GM19467 (cell line): ENCODE measurements at regions not wholly inside any gene's neighbourhood (a gene's known extent, or its start where the extent isn't known, plus 50 kb on each side); places are given as distances from the start of the nearest gene placed in this dataset.
"Not testable (repeated sequence)": the region's sequence is repeated elsewhere in the genome, so short reads cannot be mapped to it uniquely, and the experiment has no call there.

Experiments used
- ATAC-seq: cut with Tn5 transposase; IDR thresholded peaks from one replicate; pipeline ENCODE4 v1.9.1; 2021; ENCODE audit warnings: mild to moderate bottlenecking, moderate library complexity; ENCODE audit not compliant: unreplicated experiment

DNA sequence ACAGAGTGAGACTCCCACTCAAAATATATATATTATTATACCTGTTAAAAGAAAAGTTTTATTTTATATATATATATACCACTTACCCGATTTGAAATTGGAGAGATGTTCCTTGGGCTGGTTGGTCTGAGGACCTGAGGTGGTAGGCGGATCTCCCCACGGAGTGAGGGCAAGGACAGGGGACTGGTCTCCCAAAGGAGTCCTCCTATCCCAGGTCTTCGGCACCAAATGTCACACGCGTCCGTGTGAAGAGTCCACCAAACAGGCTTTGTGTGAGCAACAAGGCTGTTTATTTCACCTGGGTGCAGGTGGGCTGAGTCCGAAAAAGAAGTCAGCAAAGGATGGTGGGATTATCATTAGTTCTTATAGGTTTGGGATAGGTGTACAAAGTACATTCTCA lies 228.2 kb downstream of the COPRS start:
- ATAC-seq: not testable (repeated sequence)

DNA sequence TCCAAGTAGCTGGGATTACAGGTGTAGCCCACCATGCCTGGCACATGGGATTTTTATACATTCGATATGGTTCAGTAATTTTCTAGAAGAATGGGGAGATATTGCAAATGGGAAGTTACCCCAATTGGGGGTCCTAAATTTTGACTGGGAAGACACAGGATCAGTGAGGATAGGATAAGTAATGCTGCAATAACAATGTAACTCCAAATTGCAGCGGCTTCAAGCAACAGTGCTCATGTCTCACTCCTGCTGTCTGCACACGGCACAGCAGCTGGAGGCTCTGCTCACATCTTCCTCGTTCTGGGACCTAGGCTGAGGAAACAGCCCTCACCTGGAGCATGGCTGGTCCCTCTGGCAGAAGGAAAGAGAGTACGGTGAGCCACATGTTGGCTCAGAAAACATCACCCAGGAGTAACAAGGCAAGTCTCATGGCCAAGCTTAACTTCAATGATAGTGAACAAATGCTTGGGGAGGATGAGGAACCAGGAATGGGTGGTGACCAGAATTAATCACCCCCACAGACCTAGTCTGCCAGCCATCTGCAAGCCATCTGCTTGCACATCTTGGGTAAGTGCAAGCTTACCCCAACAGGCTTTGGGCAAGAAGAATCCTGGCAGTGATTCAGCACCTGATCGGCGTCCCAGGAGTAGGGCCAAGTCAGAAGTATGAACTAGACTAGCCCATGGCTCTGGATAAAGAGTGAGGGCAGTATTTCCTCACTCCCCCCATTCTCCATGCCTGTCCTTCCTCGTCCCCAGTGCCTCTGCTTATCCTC lies 229.2 kb downstream of the COPRS start:
- no peak for ATAC-seq

DNA sequence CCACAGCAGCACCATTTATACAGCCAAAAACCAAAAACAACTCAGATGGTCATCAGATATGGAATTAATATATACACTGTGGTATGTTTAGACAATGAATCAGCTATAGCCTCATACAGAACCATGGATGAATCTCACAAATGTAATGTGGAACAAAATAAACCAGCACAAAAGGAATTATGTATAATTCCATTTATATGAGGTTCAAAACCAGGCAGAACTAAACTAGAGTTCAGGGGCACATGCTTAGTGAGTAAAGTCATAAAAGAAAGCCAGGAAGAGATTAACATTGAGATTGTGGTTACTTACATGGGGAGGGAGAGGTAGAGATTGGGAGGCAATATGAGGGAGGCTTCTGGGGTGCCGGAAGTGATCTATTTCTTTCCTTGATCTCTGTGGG lies 231.1 kb downstream of the COPRS start:
- ATAC-seq: no peak

DNA sequence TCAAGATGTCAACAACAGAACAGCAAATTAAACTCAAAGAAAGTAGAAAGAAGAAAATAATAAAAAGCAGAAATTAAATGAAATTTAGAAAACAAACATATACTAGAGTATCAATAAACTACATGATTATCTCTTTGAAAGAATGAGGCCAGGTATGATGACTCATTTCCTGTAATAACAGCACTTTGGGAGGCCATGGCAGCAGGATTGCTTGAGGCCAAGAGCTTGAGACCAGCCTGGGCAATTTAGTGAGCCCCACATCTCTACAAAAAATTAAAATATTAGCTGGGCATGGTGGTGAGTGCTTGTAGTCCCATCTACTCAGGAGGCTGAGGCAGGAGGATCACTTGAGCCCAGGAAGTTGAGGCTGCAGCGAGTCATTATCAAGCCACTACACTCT lies 232.5 kb downstream of the RAB11FIP4 start:
- no peak for ATAC-seq

DNA sequence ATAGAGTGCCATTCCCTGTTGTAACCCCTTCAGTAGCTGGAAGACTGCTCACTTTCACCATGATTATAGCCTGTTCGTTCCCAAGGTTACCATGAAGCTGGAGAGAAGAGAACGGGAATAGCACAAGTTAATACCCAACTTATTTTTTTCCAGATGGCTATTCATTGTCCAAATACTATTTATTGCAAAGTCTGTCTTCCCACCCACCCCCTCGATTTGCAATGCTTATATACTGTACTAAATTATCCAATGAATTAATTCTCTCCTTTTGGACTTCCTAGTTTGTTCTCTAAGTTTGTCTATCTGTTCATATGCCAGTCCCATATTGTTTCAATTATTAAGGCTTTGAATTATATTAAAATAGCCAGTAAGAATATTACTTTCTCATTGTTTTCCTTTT lies 231.0 kb downstream of the RAB11FIP4 start:
- no peak for ATAC-seq

DNA sequence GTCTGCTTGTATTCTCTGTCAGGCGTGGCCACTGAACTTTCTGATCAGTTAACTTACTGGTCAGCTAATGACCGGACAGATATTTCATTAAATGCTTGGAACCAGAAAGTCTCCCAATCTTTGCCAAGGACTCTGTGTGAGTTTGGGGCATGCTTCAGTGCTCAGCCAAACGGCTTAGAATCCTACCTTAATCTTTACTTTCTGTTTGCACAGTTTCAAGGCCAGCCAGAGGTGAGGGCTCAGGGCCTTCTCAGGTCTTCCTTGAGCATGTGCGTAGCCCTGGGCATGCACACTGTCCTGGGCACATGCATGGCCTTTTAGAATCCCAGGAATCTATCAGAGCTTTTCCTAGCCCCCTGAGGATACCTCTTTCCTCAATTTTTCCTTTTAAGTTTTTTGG lies 230.1 kb downstream of the RAB11FIP4 start:
- ATAC-seq: no peak

DNA sequence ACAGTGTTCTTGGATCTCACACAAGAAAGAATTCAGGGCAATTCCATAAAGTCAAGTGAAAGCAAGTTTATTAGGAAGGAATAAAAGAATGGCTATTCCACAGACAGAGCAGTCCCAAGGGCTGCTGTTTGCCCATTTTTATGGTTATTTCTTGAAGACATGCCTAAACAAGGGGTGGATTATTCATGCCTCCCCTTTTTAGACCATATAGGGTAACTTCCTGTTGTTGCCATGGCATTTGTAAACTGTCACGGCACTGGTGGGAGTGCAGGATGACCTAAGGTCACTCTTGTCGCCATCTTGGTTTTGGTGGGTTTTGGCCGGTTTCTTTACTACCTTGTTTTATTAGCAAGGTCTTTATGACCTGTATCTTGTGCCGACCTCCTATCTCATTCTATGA lies 219.6 kb downstream of the RAB11FIP4 start:
- ATAC-seq: not testable (repeated sequence)

DNA sequence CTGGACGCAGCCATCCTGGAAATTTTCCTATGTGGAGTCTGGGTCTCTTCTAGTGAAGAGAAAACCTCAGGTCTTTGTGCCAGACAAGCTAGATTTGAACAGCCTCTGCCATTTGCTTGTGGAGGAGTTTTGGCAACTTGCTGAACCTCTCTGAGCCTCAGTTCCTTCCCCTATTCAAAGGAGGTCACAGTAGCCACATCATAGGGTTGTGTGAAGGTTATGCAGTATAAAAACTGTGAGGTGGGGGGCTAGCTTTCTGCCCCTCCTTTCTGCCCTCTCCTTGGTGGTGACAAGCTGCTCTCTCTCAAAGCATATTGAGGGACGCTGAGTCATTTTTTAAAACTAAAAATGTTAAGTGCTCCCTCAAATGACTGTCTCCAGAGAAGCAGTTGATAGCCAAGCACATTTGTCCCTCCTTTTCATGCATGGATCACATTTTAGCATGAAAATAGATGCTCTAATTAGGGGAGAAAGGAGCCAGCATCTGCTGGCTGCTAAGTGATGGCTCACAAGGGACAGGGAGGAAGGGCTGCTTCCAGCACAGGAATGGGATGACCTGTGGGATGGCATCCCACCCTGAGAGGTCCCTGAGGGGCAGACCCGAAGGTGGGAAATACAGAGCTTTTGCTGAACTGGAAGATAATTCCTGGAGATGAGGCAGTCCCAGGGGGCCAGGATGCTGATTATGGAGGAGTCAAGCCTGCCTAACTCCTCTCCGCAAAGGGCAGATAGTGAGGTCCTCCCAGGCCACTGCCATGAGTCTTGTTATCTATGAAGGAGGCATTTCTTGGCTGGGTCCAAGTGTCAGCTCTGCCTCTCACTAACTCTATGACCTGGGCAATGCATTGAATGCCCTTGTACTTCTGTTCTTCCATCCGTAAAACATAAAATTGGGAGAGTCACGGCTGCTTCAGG lies 218.8 kb downstream of the RAB11FIP4 start:
- no peak for ATAC-seq

DNA sequence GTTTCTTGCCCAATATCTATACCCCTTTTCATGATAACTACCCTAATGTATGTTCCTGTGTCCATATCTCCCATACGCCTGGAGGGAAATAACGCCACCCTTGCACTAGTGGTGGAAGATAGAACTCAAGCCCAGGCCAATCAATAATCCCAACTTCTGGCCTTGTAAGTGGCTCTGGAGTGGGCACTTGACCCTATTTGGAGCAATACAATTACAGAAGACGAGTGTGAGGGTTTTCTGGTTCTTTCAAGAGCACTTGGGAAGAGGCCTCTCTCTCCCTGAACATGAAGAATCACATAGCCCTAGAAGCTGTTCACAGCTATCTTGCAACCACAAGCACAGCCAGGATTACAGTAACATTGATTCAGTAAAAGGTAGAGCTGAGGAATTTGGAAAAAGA lies 217.9 kb downstream of the RAB11FIP4 start:
- ATAC-seq: no peak

DNA sequence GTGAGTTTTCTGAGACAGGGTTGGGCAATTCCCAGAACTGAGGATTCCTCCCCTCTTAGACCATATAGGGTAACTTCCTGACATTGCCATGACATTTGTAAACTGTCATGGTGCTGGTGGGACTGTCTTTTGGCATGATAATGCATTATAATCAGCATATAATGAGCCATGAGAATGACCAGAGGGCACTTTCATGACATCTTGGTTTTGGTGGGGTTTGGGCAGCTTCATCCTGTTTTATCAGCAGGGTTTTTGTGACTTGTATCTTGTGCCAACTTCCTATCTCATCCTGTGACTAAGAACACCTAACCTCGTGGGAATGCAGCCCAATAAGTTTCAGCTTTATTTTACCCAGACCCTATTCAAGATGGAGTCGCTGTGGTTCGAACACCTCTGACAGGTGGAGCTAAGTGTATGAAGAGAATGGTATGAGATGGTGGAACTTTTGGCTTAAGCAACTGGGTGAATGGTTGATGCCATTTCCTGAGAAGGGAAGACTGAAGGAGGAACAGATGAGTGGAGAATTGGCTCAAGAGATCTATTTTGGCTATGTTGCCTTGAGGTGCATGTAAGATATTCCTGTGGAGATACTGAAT lies 217.3 kb downstream of the RAB11FIP4 start:
- no peak for ATAC-seq

DNA sequence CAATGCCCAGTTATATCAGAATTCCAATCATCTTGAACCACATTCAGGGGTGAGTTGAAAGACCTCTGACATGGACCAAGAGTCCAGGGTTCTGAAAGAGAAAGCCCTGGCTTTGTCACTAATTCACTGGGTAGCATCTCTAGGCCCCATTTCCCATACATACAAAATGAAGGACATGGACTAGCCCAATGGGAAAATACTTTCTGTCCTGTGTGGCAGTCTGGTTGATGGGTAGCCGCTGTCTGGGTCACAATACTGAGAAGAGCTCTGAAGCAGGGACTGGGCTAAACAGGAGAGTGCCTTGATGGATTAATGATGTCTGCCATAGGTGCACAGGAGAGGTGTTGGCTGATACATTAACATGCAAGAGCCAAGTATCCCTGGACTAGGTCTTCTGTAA lies 214.3 kb downstream of the RAB11FIP4 start:
- no peak for ATAC-seq

DNA sequence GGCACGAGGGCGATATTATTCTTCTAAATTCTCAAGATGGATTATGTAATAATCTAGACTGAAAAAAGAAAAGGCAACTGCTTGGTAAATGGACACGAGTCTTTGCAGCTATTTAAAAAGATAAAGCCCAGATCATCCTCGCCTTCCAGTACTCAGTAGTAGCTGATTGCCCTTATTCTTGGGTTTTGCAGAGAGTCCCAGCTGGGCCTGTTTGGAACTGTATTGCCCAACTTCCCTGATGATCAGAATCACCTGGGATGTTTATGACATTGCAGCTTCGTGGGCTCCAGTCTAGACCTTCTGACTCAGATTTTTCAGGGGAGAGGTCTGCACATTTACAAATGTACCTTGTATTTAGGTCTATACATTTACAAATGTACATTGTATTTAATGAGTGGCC lies 213.5 kb downstream of the RAB11FIP4 start:
- no peak for ATAC-seq

DNA sequence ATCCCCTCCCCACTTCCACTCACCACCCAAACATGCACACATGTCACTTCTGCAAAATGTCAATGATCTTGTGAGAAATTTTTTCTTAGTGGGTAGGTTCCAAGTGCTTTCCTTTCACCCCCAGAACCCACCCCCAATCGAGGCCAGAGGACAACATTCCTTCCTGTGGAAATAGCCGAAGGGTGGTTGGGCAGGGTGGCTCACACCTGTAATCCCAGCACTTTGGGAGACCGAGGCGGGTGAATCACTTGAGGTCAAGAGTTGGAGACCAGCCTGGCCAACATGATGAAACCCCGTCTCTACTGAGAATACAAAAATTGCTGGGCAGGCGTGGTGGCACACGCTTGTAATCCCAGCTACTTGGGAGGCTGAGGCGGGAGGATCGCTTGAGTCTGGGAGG lies 208.7 kb downstream of the RAB11FIP4 start:
- ATAC-seq: not testable (repeated sequence)

DNA sequence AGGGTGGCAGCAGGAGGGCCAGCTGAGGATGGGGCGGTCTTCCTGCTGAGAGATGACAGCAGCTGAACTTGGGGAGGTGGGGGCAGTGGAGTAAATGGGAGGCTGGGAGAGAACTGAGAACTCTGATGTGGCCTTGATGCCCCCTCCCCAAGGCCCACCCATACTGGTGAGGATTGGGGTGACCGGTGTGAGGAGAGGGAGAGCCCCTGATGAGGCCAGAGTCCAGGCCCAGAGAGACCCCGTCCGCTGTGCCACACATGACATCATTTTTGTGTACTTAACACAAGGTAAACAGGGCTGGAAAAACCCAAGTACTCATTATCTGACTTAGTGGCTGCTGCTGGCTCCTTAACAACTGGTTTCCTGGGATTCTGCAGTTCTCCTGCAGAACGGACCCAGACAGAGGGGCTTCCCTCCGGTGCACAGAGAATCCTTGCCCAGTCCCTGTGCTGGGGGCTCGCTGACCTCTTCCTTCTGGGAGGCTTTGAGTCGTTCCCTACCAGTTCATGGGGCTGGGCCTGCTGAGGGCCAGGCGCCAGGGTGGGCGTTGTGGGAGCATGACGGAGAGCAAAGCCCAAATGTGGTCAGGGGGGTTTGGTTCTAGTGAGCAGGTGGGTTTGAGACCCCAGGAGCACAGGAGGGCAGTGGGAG lies 207.6 kb downstream of the RAB11FIP4 start:
- ATAC-seq: no peak

DNA sequence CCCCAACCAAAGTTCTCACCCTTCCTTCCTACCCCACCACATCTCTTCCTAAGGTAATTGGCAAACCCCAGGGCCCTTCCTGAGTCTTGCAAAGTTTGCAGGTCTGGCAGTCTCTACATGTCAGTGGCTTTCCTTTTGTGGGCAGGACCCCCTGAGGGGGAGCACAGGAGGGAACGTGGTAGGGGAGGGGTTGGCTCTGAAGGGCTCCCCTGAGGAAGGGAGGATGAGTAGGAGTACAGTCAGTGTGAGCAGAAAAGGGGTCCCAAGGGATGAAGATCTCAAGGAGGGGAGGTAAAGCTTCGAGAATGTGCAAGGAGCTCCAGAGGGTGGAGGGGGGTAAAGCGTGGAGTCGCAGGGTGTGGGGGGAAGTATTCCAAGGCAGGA lies 206.9 kb downstream of the RAB11FIP4 start:
- no peak for ATAC-seq

DNA sequence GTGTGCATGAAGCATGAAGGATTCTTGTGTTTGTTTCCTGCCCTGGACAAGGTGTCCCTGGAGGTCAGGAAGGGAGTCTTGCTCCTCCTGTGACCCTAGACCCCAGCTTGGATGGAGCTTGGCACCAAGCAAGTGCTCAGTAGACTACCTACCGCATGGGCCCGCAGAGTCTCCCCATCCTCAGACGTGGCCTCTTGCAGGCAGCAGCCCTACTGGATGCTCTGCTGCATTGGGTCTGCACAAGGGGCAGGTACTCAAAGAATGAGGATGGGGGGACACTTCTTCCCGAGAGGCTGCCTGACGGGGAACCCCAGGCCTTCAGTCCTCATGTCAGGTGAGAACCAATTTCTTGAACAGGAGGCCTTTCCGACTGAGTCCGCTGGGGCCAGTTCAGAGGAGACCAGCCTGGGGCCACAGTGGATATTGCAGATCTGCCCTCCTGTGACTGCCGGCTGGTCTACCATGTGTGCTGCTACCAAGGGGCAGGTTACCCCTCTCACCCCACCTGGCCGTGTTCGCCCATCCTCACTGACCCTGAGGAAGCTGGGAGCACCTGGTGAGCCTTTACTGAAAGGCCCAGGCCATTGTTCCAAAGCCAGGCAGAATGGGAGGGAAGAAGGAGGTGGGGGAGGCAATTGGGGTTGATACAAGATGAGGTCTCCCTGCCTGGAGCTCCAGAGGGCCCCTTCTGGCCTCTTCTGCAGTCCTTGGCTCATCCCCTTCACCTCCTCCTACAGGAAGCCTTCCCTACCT lies 206.3 kb downstream of the RAB11FIP4 start:
- ATAC-seq: no peak

DNA sequence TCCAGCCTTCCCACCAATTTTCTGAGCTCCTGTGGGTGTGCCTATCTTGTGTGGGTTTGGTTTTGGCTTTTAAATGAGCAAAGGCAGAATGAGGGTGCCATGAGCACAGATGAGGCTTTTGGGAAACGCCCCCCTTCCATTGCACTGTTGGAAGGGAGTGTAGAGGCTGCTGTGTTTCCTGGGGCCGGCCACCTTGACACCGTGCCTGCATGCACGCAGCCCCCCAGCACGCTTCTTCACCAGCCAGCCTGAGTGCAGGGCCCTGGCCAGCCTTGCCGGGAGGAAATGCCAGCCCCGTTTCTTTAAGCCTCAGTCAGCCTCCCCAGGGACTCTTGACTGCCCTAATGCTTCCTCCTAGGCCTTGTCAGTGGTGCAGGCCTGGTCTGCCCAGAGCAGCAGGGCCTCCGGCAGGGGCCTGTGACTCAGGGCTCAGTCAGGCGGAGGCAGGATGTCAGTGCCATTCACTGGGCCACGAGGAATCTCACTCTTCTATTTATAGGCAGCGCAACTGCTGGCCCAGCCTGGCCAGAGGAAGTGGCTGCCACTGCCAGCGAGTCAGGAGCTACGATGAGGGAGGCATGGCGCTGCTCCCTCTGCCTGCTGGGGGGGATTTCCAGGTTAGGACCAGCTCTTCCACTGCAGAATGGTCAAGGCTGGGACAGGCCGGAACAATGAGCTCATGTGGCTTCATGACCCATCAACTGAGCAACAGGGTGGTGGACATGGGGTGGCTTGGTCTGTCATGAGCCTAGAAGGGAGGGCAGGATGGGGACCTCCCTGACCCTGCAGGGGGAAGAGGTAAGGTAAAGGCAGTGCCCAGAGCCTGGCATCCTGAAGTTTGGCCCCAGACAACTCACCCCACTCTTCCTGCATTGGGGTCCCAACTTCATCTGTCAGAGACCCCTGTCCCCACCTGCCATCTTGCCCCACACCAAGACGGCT lies 205.2 kb downstream of the RAB11FIP4 start:
- peak; percentile 78 for ATAC-seq

DNA sequence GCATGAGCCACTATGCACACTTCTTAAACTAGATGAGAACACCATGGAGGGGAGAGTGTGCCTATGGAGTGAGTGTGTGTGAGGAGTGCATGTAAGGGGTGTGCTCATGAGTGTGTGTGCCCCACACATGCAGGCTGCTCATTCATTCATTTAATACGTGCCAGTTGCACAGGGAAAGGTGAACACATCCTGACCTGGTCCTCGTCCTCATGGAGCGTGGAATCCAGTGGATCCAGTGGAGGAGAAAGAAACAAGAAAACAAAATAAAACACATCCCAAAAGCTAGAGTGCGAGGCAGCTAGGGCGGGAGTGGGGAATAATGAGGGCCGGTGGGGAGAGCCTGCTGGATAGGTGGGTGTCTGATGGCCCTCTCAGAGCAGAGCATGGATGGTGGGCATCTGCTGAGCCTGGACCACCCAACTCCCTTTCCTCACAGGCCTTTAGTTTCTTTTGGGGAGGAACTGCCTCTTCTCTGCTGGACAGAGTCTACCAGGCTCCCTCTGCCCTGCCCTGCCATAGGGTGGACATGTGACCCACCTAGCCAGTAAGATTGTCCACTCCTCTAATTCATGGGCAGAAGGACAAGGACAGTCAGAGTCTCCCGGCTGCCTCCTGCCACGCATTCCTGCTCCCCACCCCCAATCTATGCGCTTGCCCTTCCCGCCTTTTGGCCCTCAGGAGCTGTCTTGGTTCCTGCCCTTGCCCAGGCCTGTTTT lies 204.3 kb downstream of the RAB11FIP4 start:
- no peak for ATAC-seq

DNA sequence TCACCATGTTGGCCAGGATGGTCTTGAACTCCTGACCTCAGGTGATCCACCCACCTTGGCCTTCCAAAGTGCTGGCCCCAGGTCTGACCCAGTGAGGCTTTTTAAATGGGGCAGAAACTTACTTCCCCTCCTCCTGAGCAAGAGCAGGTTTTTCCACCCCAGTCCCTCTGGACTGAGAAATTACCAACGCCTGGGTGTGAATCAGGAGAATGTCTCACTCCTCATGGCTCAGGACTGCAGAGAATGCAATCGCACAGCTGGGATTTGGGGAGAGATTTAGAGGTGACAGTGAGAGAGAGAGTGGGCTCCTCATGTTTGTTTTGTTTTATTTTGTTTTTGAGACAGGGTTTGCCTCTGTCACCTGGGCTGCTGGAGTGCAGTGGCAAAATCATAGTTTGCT lies 203.6 kb downstream of the RAB11FIP4 start:
- ATAC-seq: no peak
